ENCODE measurements at regions not wholly inside any gene's neighbourhood (a gene's known extent, or its start where the extent isn't known, plus 50 kb on each side); places are given as distances from the start of the nearest gene placed in this dataset.

- WGBS (ENCODE audit: low lambda C conversion rate) = 17% methylated on average over 2 of the region's 2 CpGs
- H2AFZ ChIP-seq (ENCODE audit: low read length) = no peak overlapping the region
- ChIA-PET POLR2A (no interaction called here), CTCF (ENCODE audit: low intra/inter-chr PET ratio, low total read pairs) (no interaction called here)
- no peaks in the 10 kb centered on the region; a peak in 1 of 5 replicates for H3K27me3 ChIP-seq (ENCODE audit: control insufficient read depth in 1 of 2, insufficient read depth in 2 of 2, low read length in 2 of 2)
- no TSS peak for BruUV-seq (replicated peaks)
- H3K4me2 ChIP-seq (ENCODE audit: low read depth, low read length) = no peak overlapping the region
- H3K79me2 ChIP-seq (ENCODE audit: insufficient read depth, low read length) = no peaks in the 10 kb centered on the region
- no peak overlapping the region for H3K4me3 ChIP-seq (replicated peaks in 1 of 3; ENCODE audit: insufficient read depth in 1 of 3, low read depth in 2 of 3, low read length in 3 of 3)
- FAIRE-seq (no peak), ATAC-seq (no peak), DNase-seq (ENCODE audit: low spot score) (no peak)
- no peaks in the 10 kb centered on the region for H3K36me3 ChIP-seq (replicated peaks in 1 of 2; ENCODE audit: control insufficient read depth in 1 of 2, insufficient read depth in 2 of 2, low read length in 2 of 2)
- H3K9ac ChIP-seq (ENCODE audit: insufficient read depth, low read depth, low read length) = no peak overlapping the region
- H3K9me3 ChIP-seq (ENCODE audit: low read length) = peaks cover 8% of the 10 kb centered on the region; the same call in 1 of the 2 replicates
- no peaks in the 10 kb centered on the region for H4K20me1 ChIP-seq (ENCODE audit: insufficient read depth, low read length)
- H3K27ac ChIP-seq (ENCODE audit: extremely low read length, insufficient read depth, low read length) = no peak overlapping the region
- intact Hi-C loops (cut with micrococcal nuclease; ENCODE audit: unreplicated experiment) (no loop called here), in situ Hi-C loops (cut with HindIII; ENCODE audit: extremely low pct_ligation_motif_present, low pct_unique_long_range_greater_than_20kb) (no loop called here)
- no peak for TF ChIP-seq MYNN (CRISPR knock-in tag; IDR thresholded peaks at IDR 0.05; ENCODE audit: low read depth)
- TF ChIP-seq EED (CRISPR knock-in tag; IDR thresholded peaks at IDR 0.05) = no peak
- no peak for TF ChIP-seq KAT8 (CRISPR knock-in tag; IDR thresholded peaks at IDR 0.05)
- TF ChIP-seq ZNF670 (CRISPR knock-in tag; IDR thresholded peaks at IDR 0.05; ENCODE audit: borderline replicate concordance) = no peak
- no peak for TF ChIP-seq ZNF546 (CRISPR knock-in tag; conservative IDR thresholded peaks at IDR 0.05)
- TF ChIP-seq PREB (CRISPR knock-in tag; IDR thresholded peaks at IDR 0.05) = no peak
- no peak for TF ChIP-seq NR2F2 (IDR thresholded peaks at IDR 0.05; ENCODE audit: borderline replicate concordance, low read depth)
- no peak for TF ChIP-seq ZNF317 (CRISPR knock-in tag; IDR thresholded peaks at IDR 0.05)
- no peak for TF ChIP-seq THRA (CRISPR knock-in tag; IDR thresholded peaks at IDR 0.05; ENCODE audit: borderline replicate concordance)
- no peak for TF ChIP-seq ZNF430 (CRISPR knock-in tag; IDR thresholded peaks at IDR 0.05)
- no peak for TF ChIP-seq MBNL3 (CRISPR knock-in tag; conservative IDR thresholded peaks at IDR 0.05)
- TF ChIP-seq ZBTB7B (CRISPR knock-in tag; IDR thresholded peaks at IDR 0.05) = no peak
- TF ChIP-seq BHLHE40 (IDR thresholded peaks at IDR 0.05; ENCODE audit: low read length) = no peak
- TF ChIP-seq XBP1 (CRISPR knock-in tag; IDR thresholded peaks at IDR 0.05) = no peak
- H3K4me1 ChIP-seq (ENCODE audit: insufficient read depth, low read length) = no peaks in the 10 kb centered on the region
These were observed 540.2 kb downstream of the CSNK1G3 start for GRCh38 chr5:124052201-124052600.
